AG04450 (cell line): ENCODE measurements at regions not wholly inside any gene's neighbourhood (a gene's known extent, or its start where the extent isn't known, plus 50 kb on each side); places are given as distances from the start of the nearest gene placed in this dataset. TPM values are rescaled to one million over a fixed set of nuclear protein-coding genes. Genes with fewer than 3 reads are reported as not detected.
"Not testable (repeated sequence)": the region's sequence is repeated elsewhere in the genome, so short reads cannot be mapped to it uniquely, and the experiment has no call there.

ENCODE experiments used
- CTCF ChIA-PET: fragments of 300-600, 350-600 bp; formaldehyde crosslinking; extraction: SDS; loops from one replicate; lab custom pipeline; 2022; ENCODE audit warnings: antibody characterized with exemption, inconsistent platforms; lab: Charles Lee
- POLR2A ChIA-PET: fragments of 350-600 bp; formaldehyde crosslinking; extraction: SDS; loops from one replicate; lab custom pipeline; 2021; ENCODE audit warnings: antibody characterized with exemption, inconsistent platforms; lab: Yijun Ruan, JAX
- DNase-seq: peaks from one replicate; pipeline ENCODE4 v3.0.0-alpha.2; 2011; ENCODE audit warnings: low read depth, low spot score
- H3K27ac ChIP-seq: one replicate; pipeline ENCODE4 v1.5.1; 2012; ENCODE audit warnings: low read depth, low read length, control low read depth
- H3K27me3 ChIP-seq: one replicate; pipeline ENCODE4 v1.6.0; 2012; ENCODE audit warnings: low read length; ENCODE audit not compliant: control insufficient read depth, insufficient read depth
- H3K4me3 ChIP-seq: 2 replicates; pipeline ENCODE4 v1.5.1; 2011; ENCODE audit warnings: mild to moderate bottlenecking, low read depth, low read length, control low read depth
- H3K9me3 ChIP-seq: 2 replicates; pipeline ENCODE4 v1.5.1; 2012; ENCODE audit warnings: low read length; ENCODE audit not compliant: control insufficient read depth, insufficient read depth
- CTCF ChIP-seq: IDR thresholded peaks from 2 replicates; pipeline ENCODE4 v1.5.1; 2011; ENCODE audit warnings: low read depth, low read length, control low read depth, inconsistent platforms
- small RNA-seq: library from RNA; depleted of rRNA; stranded (forward); fragments of <200 nt; gene quantifications from one replicate; pipeline ENCODE3, GENCODE V24; 2012; ENCODE audit warnings: low read depth; ENCODE audit not compliant: insufficient read length

DNA sequence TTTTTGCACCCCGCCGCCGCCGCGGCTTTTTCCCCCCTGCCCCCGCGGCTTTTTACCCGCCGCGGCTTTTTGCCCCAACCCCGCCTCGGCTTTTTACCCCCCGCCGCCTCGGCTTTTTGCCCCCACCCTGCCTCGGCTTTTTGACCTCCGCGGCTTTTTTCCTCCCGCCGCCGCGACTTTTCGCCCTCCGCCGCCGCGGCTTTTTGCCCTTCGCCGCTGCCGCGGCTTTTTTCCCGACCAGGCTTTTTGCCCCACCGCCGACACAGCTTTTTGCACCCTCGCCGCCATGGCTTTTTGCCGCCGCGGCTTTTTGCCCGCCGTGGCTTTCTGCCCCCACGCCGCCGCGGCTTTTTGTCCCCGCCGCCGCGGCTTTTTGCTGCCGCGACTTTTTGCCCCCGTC is 137.0 kb upstream of the TP53TG3D start:
- Histone ChIP-seq H3K4me3 (peak overlapping the region; percentile 17; the same call in 1 of the 2 replicates), H3K27ac (no peak overlapping the region), H3K9me3 (no peaks in the 10 kb centered on the region; the same call in 1 of the 2 replicates), H3K27me3 (peaks cover 8% of the 10 kb centered on the region)
- ChIA-PET CTCF (no interaction called here), POLR2A (no interaction called here)
- no peak for TF ChIP-seq CTCF
- no peak for DNase-seq

DNA sequence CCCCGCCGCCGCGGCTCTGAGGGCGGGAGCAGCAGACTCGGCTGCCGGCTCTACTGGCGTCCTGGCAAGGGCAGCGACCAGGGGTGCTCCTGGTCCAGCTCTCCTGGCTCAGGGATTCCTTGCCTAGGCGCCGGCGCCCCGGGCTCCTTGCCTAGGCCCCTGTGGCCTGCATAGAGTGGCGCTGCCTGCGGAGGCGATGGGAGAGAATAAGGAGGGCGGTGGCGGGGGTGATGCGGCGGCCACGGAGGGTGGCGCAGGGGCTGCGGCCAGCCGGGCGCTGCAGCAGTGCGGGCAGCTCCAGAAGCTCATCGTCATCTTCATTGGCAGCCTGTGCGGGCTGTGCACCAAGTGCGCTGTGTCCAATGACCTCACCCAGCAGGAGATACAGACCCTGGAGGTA is 136.6 kb upstream of the TP53TG3D start:
- H3K27ac ChIP-seq, CTCF ChIA-PET, POLR2A ChIA-PET, H3K27me3 ChIP-seq, H3K9me3 ChIP-seq, DNase-seq, H3K4me3 ChIP-seq: not testable (repeated sequence)

GRCh38 chr16:32120372-32120771 is 132.7 kb upstream of the TP53TG3D start:
- DNase-seq, H3K27me3 ChIP-seq, H3K27ac ChIP-seq, POLR2A ChIA-PET, CTCF ChIA-PET, H3K9me3 ChIP-seq, H3K4me3 ChIP-seq: not testable (repeated sequence)

DNA sequence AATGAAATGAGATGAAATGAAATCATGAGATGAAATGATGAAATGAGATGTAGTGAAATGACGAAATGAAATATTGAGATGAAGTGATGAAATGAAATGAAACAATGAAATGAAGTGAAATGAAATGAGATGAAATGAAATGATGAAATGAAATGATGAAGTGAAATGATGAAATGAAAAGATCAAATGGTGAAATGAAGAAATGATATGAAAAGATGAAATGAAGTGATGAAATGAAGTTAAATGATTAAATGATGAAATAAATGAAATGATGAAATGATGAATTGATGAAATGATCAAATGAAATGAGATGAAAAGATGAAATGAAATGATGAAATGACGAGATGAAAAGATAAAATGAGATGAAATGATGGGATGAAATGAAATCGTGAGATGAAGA is 132.3 kb upstream of the TP53TG3D start:
- CTCF ChIA-PET: not testable (repeated sequence)

GRCh38 chr16:32121273-32121900 is 131.7 kb upstream of the TP53TG3D start:
- POLR2A ChIA-PET, DNase-seq, H3K4me3 ChIP-seq, H3K27ac ChIP-seq, CTCF ChIA-PET, H3K9me3 ChIP-seq, H3K27me3 ChIP-seq: not testable (repeated sequence)

More for the DNA sequence above, 132.3 kb upstream of the TP53TG3D start:
- H3K4me3 ChIP-seq, H3K27me3 ChIP-seq, H3K9me3 ChIP-seq, DNase-seq, POLR2A ChIA-PET, H3K27ac ChIP-seq: not testable (repeated sequence)

DNA sequence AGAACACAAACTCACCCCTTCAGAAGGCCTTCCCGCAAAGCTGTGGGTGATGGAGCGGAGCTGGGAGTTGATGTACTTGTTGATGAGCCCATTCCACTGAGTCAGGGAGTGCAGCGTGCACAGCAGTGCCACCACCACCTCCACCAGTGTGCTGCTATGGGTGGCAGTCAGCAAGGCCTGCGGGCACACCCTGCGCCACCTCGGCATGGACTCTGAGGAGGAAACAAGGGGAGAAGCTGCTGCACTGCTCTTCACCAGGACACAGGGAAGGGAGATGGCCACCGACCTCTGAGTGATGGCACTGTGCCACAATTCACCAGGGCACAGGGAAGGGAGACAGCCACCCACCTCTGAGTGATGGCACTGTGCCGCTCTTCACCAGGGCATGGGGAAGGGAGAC is 100.7 kb upstream of the TP53TG3D start:
- DNase-seq, CTCF ChIA-PET, H3K4me3 ChIP-seq, H3K27ac ChIP-seq, H3K9me3 ChIP-seq, H3K27me3 ChIP-seq, POLR2A ChIA-PET: not testable (repeated sequence)

- POLR2A ChIA-PET, H3K4me3 ChIP-seq, DNase-seq, H3K27ac ChIP-seq, CTCF ChIA-PET, H3K9me3 ChIP-seq, H3K27me3 ChIP-seq: not testable (repeated sequence)
Observed at GRCh38 chr16:32187918-32188669, 65.0 kb upstream of the TP53TG3D start.

- H3K4me3 ChIP-seq, CTCF ChIA-PET, H3K27ac ChIP-seq, DNase-seq, POLR2A ChIA-PET, H3K9me3 ChIP-seq, H3K27me3 ChIP-seq: not testable (repeated sequence)
Observed at GRCh38 chr16:32202585-32202984, 50.5 kb upstream of the TP53TG3D start.

Small RNAs in the stretch of these regions (small RNA-seq; reads per million reads assigned to genes)
- not detected for gene AC133485.4
- not detected for gene AC142381.2
- not detected for gene IGHV1OR16-3
- gene IGHV3OR16-9: not detected
